ENCODE measurements at regions not wholly inside any gene's neighbourhood (a gene's known extent, or its start where the extent isn't known, plus 50 kb on each side); places are given as distances from the start of the nearest gene placed in this dataset.
A peak's percentile ranks its signal among the peaks of the same experiment; 100 is the strongest.

DNA sequence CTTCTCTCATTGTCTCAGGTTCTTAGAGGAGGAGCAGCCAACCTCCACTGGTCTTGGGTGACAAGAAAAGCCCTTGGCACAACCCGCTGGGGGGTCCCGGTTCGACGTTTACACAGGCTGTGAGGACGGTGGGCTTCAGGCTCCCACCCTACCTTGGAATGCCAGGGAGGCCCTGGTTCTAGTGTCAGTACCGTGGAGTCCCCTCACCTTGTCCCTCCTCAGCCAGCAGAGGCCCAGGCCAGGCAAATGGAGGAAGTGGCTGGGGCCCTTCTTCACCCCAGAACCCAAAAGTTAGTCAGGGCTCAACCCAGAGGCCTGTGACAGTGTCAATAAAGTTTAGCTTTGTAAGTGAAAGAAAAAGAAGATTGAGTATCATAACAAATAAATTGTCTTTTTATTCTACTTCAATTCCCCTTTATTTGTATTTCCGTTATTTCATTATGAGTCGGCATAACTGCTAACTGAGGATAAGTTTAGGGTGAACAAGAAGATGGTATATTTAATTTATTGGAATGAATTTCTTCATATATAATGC, 62.6 kb upstream of the ZSWIM2 start:
- DNase-seq (ENCODE audit: low spot score), result peak; percentile 50
- intact Hi-C loops (cut with DNase I), result no loop called here

- intact Hi-C loops (cut with DNase I), result no loop called here
- DNase-seq (ENCODE audit: low spot score), result no peak
Observed at GRCh38 chr2:186910996-186911395, 62.0 kb upstream of the ZSWIM2 start.

DNA sequence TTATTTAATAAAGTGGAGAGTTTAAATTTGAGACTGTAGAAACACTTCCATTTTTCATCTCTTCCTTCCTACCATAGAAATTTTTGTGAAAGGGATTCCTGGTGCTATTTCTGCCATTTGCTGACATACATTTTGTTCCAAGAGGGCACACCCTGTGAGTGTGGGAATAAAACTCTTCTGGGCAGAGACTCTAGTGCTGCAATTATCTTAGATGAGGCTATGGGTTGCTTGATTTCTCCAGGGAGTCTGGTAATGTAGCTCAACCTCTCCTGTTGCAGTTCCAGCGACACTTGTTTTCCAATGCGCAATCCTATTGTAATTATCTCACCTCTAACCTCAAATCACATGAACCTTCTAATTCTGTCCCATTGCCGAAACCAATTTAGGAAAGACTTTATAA, 60.1 kb upstream of the ZSWIM2 start:
- no peak for DNase-seq (ENCODE audit: low spot score)
- intact Hi-C loops (cut with DNase I), result no loop called here

- intact Hi-C loops (cut with DNase I), result no loop called here
- no peak for DNase-seq (ENCODE audit: low spot score)
Observed at GRCh38 chr2:186907897-186908296, 58.9 kb upstream of the ZSWIM2 start.

DNA sequence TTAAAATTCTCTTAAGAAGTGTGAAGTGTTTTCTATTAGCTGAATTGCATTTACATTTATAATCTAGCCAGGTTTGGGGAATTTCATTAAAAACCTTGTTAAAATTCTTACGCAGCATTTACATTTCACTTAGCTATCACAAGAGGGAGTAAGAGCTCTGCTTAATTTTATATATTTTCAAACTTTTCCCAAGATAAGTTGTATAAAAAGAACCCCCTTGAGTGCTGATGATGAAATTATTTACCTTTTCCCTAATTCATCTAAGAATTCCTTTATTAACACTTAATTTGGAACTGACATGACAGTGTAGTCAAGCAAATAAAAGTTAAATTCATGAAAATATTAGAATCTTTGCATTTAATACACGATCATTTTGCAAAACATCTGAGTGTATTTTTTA, 54.2 kb upstream of the ZSWIM2 start:
- intact Hi-C loops (cut with DNase I), result no loop called here

More for the DNA sequence above, 54.2 kb upstream of the ZSWIM2 start:
- no peak for DNase-seq (ENCODE audit: low spot score)
